GM12865 (cell line): ENCODE measurements at regions not wholly inside any gene's neighbourhood (a gene's known extent, or its start where the extent isn't known, plus 50 kb on each side); places are given as distances from the start of the nearest gene placed in this dataset.

Experiments used
- DNase-seq: peaks from one replicate; pipeline ENCODE4 v3.0.0; 2010; ENCODE audit warnings: low read depth
- H3K4me3 ChIP-seq: 2 replicates; pipeline ENCODE4 v1.5.1; 2011; ENCODE audit warnings: mild to moderate bottlenecking, low read depth, low read length, control low read depth
- TF ChIP-seq, protein P1 (sequence below): IDR thresholded peaks from 2 replicates; pipeline ENCODE4 v1.5.1; 2011; ENCODE audit warnings: low read length, control low read depth, low read depth, inconsistent platforms; ENCODE audit not compliant: insufficient read depth; ENCODE audit errors: missing control alignments

DNA sequence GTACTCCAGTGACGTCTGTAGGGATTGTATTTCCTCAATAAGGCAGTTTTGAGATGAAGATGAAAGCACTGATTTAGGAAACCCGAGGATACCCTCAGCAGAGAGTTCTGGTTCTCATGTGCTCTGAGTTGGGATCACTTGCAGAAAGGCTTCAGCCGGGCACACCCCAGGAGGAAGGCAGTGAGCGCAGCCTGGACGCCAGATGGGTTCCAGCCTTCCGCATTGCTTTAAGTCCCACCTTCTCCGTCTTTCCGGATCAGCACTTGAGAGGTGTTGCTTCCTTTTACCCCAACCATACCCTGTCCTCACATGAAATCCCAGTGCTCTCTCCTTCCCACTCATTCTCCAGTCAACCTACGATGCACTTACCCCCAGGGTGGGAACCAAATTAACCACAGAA is 239.5 kb upstream of the CADM1 start:
- H3K4me3 ChIP-seq = no peak overlapping the region
- no peak for DNase-seq
- TF ChIP-seq, protein P1, sequence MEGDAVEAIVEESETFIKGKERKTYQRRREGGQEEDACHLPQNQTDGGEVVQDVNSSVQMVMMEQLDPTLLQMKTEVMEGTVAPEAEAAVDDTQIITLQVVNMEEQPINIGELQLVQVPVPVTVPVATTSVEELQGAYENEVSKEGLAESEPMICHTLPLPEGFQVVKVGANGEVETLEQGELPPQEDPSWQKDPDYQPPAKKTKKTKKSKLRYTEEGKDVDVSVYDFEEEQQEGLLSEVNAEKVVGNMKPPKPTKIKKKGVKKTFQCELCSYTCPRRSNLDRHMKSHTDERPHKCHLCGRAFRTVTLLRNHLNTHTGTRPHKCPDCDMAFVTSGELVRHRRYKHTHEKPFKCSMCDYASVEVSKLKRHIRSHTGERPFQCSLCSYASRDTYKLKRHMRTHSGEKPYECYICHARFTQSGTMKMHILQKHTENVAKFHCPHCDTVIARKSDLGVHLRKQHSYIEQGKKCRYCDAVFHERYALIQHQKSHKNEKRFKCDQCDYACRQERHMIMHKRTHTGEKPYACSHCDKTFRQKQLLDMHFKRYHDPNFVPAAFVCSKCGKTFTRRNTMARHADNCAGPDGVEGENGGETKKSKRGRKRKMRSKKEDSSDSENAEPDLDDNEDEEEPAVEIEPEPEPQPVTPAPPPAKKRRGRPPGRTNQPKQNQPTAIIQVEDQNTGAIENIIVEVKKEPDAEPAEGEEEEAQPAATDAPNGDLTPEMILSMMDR = no peak

DNA sequence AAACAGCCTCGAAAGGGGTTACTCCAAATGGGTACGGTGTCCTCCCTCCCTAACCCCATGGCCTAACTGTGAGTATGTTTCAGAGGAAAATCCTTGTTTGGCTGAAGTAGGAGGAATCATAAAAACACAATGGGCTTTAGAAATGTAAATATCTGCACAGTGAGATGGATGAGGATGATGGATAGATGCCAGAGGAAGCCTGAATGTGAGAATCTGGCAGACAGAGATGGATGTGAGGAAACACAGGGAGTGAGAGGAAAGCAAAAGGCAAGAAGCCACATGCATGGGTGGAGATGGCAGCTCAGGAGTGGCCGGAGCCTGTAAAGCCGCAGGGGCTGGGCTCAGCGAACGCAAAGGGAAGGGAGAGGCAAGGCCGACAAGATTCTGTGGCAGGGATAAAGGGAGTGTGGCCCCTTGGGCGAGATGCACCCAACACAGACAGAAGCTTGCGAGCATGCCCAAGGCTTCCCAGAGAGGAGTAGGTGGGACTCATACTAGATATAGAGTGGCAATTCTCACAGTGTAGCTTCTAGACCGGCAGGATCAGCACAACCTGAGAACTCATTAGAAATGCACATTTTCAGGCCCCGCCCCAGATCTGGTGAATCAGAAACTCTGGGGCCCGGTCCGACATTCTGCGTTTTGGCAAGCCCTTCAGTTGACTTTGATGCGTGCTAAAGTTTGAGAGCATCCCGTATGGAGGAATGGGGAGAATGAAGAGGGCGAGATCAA is 237.3 kb upstream of the CADM1 start:
- TF ChIP-seq, protein P1 = no peak
- DNase-seq = no peak
- no peak overlapping the region for H3K4me3 ChIP-seq

DNA sequence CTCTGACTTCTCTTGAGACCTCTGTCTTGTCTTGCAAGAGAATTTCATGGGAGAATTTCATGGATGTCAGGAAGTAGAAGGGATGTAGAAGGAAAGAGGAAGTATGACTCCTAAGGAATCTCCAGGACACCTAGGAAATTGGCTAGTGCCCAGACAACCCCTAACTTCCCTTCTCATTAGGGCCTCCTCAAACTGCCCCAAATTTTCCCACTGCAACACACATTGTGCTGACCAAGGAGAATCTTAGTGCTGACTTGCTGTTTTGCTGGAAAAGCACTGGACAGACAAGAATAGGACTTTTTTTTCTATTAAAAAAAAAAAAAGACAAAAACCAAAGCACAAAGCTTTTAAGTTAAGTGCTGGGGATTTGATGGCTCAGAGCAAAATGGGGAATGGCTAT is 236.1 kb upstream of the CADM1 start:
- DNase-seq = no peak
- no peak overlapping the region for H3K4me3 ChIP-seq
- TF ChIP-seq, protein P1 = no peak

DNA sequence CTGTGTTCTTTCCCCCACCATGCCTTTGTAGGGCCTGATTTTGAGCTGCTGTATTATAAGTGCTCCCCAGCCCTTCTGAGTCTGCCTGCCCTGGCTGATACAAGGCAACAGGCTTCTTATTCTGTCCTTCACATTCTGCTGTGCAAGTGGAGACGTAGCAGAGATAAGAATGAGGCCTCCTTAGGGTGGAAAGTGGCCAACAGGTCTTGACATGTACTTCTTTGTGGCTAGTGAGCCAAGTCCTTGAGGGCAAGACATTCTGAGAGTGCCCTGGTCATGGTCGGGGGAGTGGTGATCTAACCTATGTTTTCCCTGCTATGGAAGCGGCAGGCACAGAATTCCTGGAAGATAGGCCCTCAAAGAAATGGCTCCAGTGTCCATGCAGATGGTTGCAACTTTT is 235.7 kb upstream of the CADM1 start:
- TF ChIP-seq, protein P1 = no peak
- DNase-seq = no peak
- no peak overlapping the region for H3K4me3 ChIP-seq

DNA sequence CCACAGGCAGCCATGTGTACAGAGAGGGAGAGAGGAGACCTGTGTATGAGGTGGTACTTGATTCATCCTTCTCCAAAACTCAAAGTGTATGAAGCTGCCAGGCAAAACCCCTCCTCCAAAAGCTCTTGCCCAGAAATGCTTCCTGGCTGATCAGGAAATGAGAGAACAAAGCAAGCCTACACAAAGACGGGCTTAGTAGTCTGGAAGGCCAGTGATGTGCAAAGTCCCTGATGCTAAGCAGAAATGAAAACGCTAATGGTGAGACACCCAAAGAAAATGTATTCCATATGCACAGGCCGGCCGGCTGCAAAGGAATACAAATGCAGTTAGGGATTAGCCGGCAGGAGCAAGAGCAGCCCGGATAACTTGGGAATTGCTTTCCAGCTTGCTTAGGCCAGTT is 234.9 kb upstream of the CADM1 start:
- no peak for DNase-seq
- H3K4me3 ChIP-seq = no peak overlapping the region
- TF ChIP-seq, protein P1 = no peak

DNA sequence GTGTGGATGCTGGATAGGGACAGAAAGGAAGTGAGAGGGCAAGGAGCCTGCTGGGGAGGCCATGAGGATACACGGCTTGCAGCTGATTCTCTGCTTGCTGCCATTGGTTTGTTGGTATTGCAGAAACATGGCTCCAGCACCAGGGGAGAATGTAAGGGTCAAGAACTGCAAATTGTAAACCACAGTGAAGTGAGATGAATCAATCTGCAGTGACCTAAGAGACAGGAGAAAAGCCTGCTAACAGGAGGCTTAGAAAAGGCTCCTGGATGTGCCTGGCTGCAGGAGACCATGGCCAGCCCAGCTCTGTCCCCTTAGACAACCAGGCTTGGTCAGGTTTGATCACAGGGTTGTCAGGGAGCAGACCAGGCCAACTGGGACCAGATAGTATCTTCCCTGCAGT is 233.7 kb upstream of the CADM1 start:
- H3K4me3 ChIP-seq = no peak overlapping the region

DNA sequence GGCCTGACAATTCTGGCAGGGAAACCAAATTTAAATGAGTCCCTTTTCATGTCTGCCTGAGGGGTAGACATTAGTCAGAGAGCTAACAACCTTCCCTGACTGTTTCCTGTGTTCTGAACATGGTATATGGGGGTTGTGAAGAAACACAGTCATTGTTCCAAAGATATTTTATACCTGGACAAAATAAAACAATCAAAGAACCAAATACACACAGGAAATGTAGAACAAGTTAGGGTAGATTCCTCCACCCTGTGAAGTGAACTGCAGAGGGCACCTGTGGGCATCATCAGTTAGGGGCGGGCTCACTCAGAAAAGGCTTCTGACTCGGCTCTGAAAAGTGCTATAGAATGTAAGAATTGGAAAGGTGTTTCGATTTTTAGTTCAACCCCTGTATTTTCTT is 231.9 kb upstream of the CADM1 start:
- DNase-seq = no peak
- H3K4me3 ChIP-seq = no peak overlapping the region
- TF ChIP-seq, protein P1 = no peak

More for the DNA sequence above, 233.7 kb upstream of the CADM1 start:
- no peak for DNase-seq
- TF ChIP-seq, protein P1 = no peak
